GM23338 (cell line): ENCODE measurements at regions not wholly inside any gene's neighbourhood (a gene's known extent, or its start where the extent isn't known, plus 50 kb on each side); places are given as distances from the start of the nearest gene placed in this dataset.

Experiments used
- ATAC-seq: fragments of 200-7000 bp; cut with Tn5 transposase; 3 replicates; pipeline ENCODE4 v1.9.1; 2020
- DNase-seq: peaks from one replicate; pipeline ENCODE4 v3.0.0-alpha.2; 2015; ENCODE audit warnings: low spot score
- H2AFZ ChIP-seq: fragments of 200-600 bp; sonication (generic); 2 replicates; pipeline ENCODE4 v1.8.0; 2016; ENCODE audit warnings: antibody characterized with exemption, mild to moderate bottlenecking, moderate library complexity
- H3F3A ChIP-seq: fragments of 200-600 bp; sonication (generic); replicated peaks from 2 replicates; pipeline ENCODE4 v1.8.0; 2017; ENCODE audit warnings: antibody characterized with exemption, mixed run types, low read depth
- H3K27ac ChIP-seq: fragments of 200-600 bp; sonication (generic); 2 replicates; pipeline ENCODE4 v1.6.1; 2016; ENCODE audit warnings: low read depth
- H3K27me3 ChIP-seq: fragments of 200-600 bp; sonication (generic); 2 replicates; pipeline ENCODE4 v1.8.0; 2016; ENCODE audit warnings: mild to moderate bottlenecking, mixed run types, moderate library complexity; ENCODE audit not compliant: insufficient read depth
- H3K36me3 ChIP-seq: fragments of 200-600 bp; sonication (generic); 2 replicates; pipeline ENCODE4 v1.8.0; 2016; ENCODE audit warnings: mild to moderate bottlenecking; ENCODE audit not compliant: insufficient read depth
- H3K4me1 ChIP-seq: fragments of 200-600 bp; sonication (generic); 2 replicates; pipeline ENCODE4 v1.8.0; 2016; ENCODE audit warnings: mild to moderate bottlenecking, moderate library complexity; ENCODE audit not compliant: insufficient read depth
- H3K4me2 ChIP-seq: fragments of 200-600 bp; sonication (generic); 2 replicates; pipeline ENCODE4 v1.7.1; 2017; ENCODE audit warnings: mixed run types
- H3K4me3 ChIP-seq: fragments of 200-600 bp; sonication (generic); 2 replicates; pipeline ENCODE4 v1.6.1; 2016; ENCODE audit warnings: mixed run types
- H3K79me2 ChIP-seq: fragments of 200-600 bp; sonication (generic); replicated peaks from 2 replicates; pipeline ENCODE4 v1.8.0; 2017; ENCODE audit warnings: mild to moderate bottlenecking; ENCODE audit not compliant: insufficient read depth
- H3K9me2 ChIP-seq: fragments of 200-600 bp; sonication (generic); 2 replicates; pipeline ENCODE4 v1.8.0; 2017; ENCODE audit not compliant: insufficient read depth
- H4K20me1 ChIP-seq: fragments of 200-600 bp; sonication (generic); replicated peaks from 2 replicates; pipeline ENCODE4 v1.8.0; 2017; ENCODE audit warnings: mild to moderate bottlenecking; ENCODE audit not compliant: insufficient read depth
- H3K27ac Mint-ChIP-seq: 2 replicates; pipeline ENCODE4 v1.8.0; 2020; ENCODE audit warnings: inconsistent platforms, mild to moderate bottlenecking, moderate library complexity, mixed read lengths
- H3K27me3 Mint-ChIP-seq: 3 replicates; pipeline ENCODE4 v1.8.0; 2022; ENCODE audit warnings: low read depth, mild to moderate bottlenecking, moderate library complexity, mixed read lengths, inconsistent platforms; ENCODE audit not compliant: insufficient read depth, poor library complexity
- H3K36me3 Mint-ChIP-seq: 3 replicates; pipeline ENCODE4 v1.8.0; 2021; ENCODE audit warnings: low read depth, mild to moderate bottlenecking, inconsistent platforms, moderate library complexity, mixed read lengths
- H3K4me1 Mint-ChIP-seq: 3 replicates; pipeline ENCODE4 v1.8.0; 2020; ENCODE audit warnings: mild to moderate bottlenecking, inconsistent platforms, mixed read lengths
- H3K4me3 Mint-ChIP-seq: 3 replicates; pipeline ENCODE4 v1.8.0; 2021; ENCODE audit warnings: moderate library complexity, mild to moderate bottlenecking, inconsistent platforms, mixed read lengths
- H3K9me3 Mint-ChIP-seq: 3 replicates; pipeline ENCODE4 v1.8.0; 2020; ENCODE audit warnings: moderate library complexity, mild to moderate bottlenecking, inconsistent platforms, mixed read lengths
- CREB1 ChIP-seq: fragments of 250-450 bp; sonication (Bioruptor Pico); IDR thresholded peaks from 2 replicates; pipeline ENCODE4 v1.5.0; 2020; ENCODE audit warnings: low read depth, mild to moderate bottlenecking, moderate library complexity
- EZH2phosphoT487 ChIP-seq: fragments of 200-600 bp; sonication (generic); IDR thresholded peaks from one replicate; pipeline ENCODE4 v1.8.1; 2018; ENCODE audit warnings: antibody characterized with exemption; ENCODE audit not compliant: unreplicated experiment
- JUNB ChIP-seq: IDR thresholded peaks from one replicate; pipeline ENCODE4 v1.6.1; 2016; ENCODE audit warnings: antibody characterized with exemption; ENCODE audit not compliant: unreplicated experiment
- POLR2AphosphoS5 ChIP-seq: IDR thresholded peaks from 2 replicates; pipeline ENCODE4 v1.6.1; 2016; ENCODE audit warnings: antibody characterized with exemption, low read depth
- STAT1 ChIP-seq: IDR thresholded peaks from one replicate; pipeline ENCODE4 v1.6.1; 2016; ENCODE audit warnings: antibody characterized with exemption; ENCODE audit not compliant: unreplicated experiment
- TF ChIP-seq, protein P1 (sequence below): fragments of 250-450 bp; sonication (Bioruptor Pico); IDR thresholded peaks from 2 replicates; pipeline ENCODE4 v1.5.0; 2020; ENCODE audit warnings: mild to moderate bottlenecking, moderate library complexity
- TF ChIP-seq, protein P2 (sequence below): IDR thresholded peaks from one replicate; pipeline ENCODE4 v1.6.1; 2018; ENCODE audit warnings: antibody characterized with exemption; ENCODE audit not compliant: unreplicated experiment

DNA sequence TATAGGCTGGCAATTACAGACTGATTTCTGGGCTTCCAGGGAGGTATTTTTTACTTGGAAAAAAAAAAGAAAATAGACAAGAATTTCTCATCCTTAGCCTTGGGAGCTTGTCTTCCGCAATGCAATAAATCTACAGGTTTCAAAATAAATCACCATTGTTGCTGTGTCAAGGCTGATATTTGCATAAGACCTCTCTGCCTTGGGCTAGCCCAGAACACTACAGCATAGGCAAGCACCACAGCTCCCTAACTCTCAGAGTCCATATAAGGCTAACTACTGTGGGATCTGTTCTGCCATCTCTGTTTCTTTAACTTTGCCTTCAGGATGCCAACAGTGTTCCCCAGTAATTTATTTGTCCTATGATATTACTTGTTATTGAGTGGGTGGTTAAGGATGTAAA lies 64.4 kb downstream of the ZWINT start:
- Histone ChIP-seq H3K36me3 (no peaks in the 10 kb centered on the region), H2AFZ (no peak overlapping the region), H4K20me1 (no peaks in the 10 kb centered on the region), H3K4me2 (no peak overlapping the region), H3K27ac (no peak overlapping the region), H3F3A (no peaks in the 10 kb centered on the region), H3K9me2 (no peaks in the 10 kb centered on the region), H3K4me1 (no peaks in the 10 kb centered on the region), H3K27me3 (no peaks in the 10 kb centered on the region), H3K4me3 (no peak overlapping the region), H3K79me2 (no peaks in the 10 kb centered on the region)
- no peak overlapping the region for H3K4me3 Mint-ChIP-seq
- H3K36me3 Mint-ChIP-seq: no peaks in the 10 kb centered on the region
- TF ChIP-seq EZH2phosphoT487 (no peak), POLR2AphosphoS5 (no peak), CREB1 (no peak), STAT1 (no peak), JUNB (no peak)
- TF ChIP-seq, protein P1, sequence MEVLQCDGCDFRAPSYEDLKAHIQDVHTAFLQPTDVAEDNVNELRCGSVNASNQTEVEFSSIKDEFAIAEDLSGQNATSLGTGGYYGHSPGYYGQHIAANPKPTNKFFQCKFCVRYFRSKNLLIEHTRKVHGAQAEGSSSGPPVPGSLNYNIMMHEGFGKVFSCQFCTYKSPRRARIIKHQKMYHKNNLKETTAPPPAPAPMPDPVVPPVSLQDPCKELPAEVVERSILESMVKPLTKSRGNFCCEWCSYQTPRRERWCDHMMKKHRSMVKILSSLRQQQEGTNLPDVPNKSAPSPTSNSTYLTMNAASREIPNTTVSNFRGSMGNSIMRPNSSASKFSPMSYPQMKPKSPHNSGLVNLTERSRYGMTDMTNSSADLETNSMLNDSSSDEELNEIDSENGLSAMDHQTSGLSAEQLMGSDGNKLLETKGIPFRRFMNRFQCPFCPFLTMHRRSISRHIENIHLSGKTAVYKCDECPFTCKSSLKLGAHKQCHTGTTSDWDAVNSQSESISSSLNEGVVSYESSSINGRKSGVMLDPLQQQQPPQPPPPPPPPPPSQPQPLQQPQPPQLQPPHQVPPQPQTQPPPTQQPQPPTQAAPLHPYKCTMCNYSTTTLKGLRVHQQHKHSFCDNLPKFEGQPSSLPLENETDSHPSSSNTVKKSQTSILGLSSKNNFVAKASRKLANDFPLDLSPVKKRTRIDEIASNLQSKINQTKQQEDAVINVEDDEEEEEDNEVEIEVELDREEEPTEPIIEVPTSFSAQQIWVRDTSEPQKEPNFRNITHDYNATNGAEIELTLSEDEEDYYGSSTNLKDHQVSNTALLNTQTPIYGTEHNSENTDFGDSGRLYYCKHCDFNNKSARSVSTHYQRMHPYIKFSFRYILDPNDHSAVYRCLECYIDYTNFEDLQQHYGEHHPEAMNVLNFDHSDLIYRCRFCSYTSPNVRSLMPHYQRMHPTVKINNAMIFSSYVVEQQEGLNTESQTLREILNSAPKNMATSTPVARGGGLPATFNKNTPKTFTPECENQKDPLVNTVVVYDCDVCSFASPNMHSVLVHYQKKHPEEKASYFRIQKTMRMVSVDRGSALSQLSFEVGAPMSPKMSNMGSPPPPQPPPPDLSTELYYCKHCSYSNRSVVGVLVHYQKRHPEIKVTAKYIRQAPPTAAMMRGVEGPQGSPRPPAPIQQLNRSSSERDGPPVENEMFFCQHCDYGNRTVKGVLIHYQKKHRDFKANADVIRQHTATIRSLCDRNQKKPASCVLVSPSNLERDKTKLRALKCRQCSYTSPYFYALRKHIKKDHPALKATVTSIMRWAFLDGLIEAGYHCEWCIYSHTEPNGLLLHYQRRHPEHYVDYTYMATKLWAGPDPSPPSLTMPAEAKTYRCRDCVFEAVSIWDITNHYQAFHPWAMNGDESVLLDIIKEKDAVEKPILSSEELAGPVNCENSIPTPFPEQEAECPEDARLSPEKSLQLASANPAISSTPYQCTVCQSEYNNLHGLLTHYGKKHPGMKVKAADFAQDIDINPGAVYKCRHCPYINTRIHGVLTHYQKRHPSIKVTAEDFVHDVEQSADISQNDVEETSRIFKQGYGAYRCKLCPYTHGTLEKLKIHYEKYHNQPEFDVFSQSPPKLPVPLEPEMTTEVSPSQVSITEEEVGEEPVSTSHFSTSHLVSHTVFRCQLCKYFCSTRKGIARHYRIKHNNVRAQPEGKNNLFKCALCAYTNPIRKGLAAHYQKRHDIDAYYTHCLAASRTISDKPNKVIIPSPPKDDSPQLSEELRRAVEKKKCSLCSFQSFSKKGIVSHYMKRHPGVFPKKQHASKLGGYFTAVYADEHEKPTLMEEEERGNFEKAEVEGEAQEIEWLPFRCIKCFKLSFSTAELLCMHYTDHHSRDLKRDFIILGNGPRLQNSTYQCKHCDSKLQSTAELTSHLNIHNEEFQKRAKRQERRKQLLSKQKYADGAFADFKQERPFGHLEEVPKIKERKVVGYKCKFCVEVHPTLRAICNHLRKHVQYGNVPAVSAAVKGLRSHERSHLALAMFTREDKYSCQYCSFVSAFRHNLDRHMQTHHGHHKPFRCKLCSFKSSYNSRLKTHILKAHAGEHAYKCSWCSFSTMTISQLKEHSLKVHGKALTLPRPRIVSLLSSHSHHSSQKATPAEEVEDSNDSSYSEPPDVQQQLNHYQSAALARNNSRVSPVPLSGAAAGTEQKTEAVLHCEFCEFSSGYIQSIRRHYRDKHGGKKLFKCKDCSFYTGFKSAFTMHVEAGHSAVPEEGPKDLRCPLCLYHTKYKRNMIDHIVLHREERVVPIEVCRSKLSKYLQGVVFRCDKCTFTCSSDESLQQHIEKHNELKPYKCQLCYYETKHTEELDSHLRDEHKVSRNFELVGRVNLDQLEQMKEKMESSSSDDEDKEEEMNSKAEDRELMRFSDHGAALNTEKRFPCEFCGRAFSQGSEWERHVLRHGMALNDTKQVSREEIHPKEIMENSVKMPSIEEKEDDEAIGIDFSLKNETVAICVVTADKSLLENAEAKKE: no peak
- TF ChIP-seq, protein P2, sequence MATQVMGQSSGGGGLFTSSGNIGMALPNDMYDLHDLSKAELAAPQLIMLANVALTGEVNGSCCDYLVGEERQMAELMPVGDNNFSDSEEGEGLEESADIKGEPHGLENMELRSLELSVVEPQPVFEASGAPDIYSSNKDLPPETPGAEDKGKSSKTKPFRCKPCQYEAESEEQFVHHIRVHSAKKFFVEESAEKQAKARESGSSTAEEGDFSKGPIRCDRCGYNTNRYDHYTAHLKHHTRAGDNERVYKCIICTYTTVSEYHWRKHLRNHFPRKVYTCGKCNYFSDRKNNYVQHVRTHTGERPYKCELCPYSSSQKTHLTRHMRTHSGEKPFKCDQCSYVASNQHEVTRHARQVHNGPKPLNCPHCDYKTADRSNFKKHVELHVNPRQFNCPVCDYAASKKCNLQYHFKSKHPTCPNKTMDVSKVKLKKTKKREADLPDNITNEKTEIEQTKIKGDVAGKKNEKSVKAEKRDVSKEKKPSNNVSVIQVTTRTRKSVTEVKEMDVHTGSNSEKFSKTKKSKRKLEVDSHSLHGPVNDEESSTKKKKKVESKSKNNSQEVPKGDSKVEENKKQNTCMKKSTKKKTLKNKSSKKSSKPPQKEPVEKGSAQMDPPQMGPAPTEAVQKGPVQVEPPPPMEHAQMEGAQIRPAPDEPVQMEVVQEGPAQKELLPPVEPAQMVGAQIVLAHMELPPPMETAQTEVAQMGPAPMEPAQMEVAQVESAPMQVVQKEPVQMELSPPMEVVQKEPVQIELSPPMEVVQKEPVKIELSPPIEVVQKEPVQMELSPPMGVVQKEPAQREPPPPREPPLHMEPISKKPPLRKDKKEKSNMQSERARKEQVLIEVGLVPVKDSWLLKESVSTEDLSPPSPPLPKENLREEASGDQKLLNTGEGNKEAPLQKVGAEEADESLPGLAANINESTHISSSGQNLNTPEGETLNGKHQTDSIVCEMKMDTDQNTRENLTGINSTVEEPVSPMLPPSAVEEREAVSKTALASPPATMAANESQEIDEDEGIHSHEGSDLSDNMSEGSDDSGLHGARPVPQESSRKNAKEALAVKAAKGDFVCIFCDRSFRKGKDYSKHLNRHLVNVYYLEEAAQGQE: no peak
- H3K4me1 Mint-ChIP-seq: no peaks in the 10 kb centered on the region
- ATAC-seq (peak; percentile 69), DNase-seq (peak; percentile 23)
- no peaks in the 10 kb centered on the region for H3K9me3 Mint-ChIP-seq
- no peak overlapping the region for H3K27ac Mint-ChIP-seq
- H3K27me3 Mint-ChIP-seq: no peaks in the 10 kb centered on the region
